H9 (cell line): ENCODE measurements at regions not wholly inside any gene's neighbourhood (a gene's known extent, or its start where the extent isn't known, plus 50 kb on each side); places are given as distances from the start of the nearest gene placed in this dataset.

ENCODE experiments used
- DNase-seq: peaks from one replicate; pipeline ENCODE4 v3.0.0-alpha.2; 2017
- H2AFZ ChIP-seq: one replicate; pipeline ENCODE4 v1.6.1; 2013; ENCODE audit warnings: mild to moderate bottlenecking, low read length, control low read depth, moderate library complexity
- H2AK5ac ChIP-seq: 2 replicates; pipeline ENCODE4 v1.6.1; 2013; ENCODE audit warnings: low read length, control low read depth, mixed read lengths; ENCODE audit not compliant: insufficient read length
- H2BK120ac ChIP-seq: one replicate; pipeline ENCODE4 v1.6.1; 2013; ENCODE audit warnings: low read depth, mild to moderate bottlenecking, low read length, control low read depth, inconsistent platforms; ENCODE audit not compliant: poor library complexity, severe bottlenecking
- H2BK12ac ChIP-seq: 2 replicates; pipeline ENCODE4 v1.6.1; 2013; ENCODE audit warnings: low read length, control low read depth, mixed read lengths, low read depth; ENCODE audit not compliant: insufficient read length
- H2BK15ac ChIP-seq: 2 replicates; pipeline ENCODE4 v1.6.1; 2013; ENCODE audit warnings: low read depth, low read length, control low read depth
- H2BK20ac ChIP-seq: one replicate; pipeline ENCODE4 v1.6.1; 2013; ENCODE audit warnings: low read depth, mild to moderate bottlenecking, low read length, control low read depth, inconsistent platforms; ENCODE audit not compliant: poor library complexity, severe bottlenecking
- H2BK5ac ChIP-seq: 2 replicates; pipeline ENCODE4 v1.6.1; 2013; ENCODE audit warnings: low read length, control low read depth, mixed read lengths; ENCODE audit not compliant: insufficient read length
- H3K14ac ChIP-seq: 2 replicates; pipeline ENCODE4 v1.6.1; 2013; ENCODE audit warnings: low read length, control low read depth; ENCODE audit not compliant: insufficient read depth
- H3K18ac ChIP-seq: 2 replicates; pipeline ENCODE4 v1.6.1; 2013; ENCODE audit warnings: low read depth, mild to moderate bottlenecking, mixed read lengths, low read length, control low read depth; ENCODE audit not compliant: insufficient read length
- H3K23ac ChIP-seq: 2 replicates; pipeline ENCODE4 v1.6.1; 2013; ENCODE audit warnings: low read length, control low read depth, mixed read lengths, low read depth; ENCODE audit not compliant: insufficient read length
- H3K23me2 ChIP-seq: 2 replicates; pipeline ENCODE4 v1.6.1; 2013; ENCODE audit warnings: low read depth, mild to moderate bottlenecking, mixed read lengths, low read length, control low read depth; ENCODE audit not compliant: insufficient read length, poor library complexity, severe bottlenecking
- H3K27ac ChIP-seq: 2 replicates; pipeline ENCODE4 v1.5.1; 2013; ENCODE audit warnings: low read length, control low read depth, mixed read lengths, low read depth; ENCODE audit not compliant: insufficient read length
- H3K27me3 ChIP-seq: 2 replicates; pipeline ENCODE4 v1.6.1; 2013; ENCODE audit warnings: low read length, control low read depth, inconsistent platforms; ENCODE audit not compliant: insufficient read depth
- H3K4ac ChIP-seq: 2 replicates; pipeline ENCODE4 v1.6.1; 2013; ENCODE audit warnings: low read depth, mild to moderate bottlenecking, control low read depth, inconsistent platforms, low read length, moderate library complexity
- H3K4me1 ChIP-seq: 2 replicates; pipeline ENCODE4 v1.6.1; 2013; ENCODE audit warnings: low read length, control low read depth, inconsistent platforms; ENCODE audit not compliant: insufficient read depth
- H3K4me2 ChIP-seq: 2 replicates; pipeline ENCODE4 v1.6.1; 2013; ENCODE audit warnings: low read length, control low read depth, mixed read lengths; ENCODE audit not compliant: insufficient read length, insufficient read depth
- H3K56ac ChIP-seq: 2 replicates; pipeline ENCODE4 v1.6.1; 2013; ENCODE audit warnings: low read depth, mild to moderate bottlenecking, mixed read lengths, low read length, control low read depth; ENCODE audit not compliant: insufficient read length
- H3K79me1 ChIP-seq: 2 replicates; pipeline ENCODE4 v1.6.1; 2013; ENCODE audit warnings: low read depth, mild to moderate bottlenecking, moderate library complexity, low read length, control low read depth, inconsistent platforms; ENCODE audit not compliant: insufficient read depth, poor library complexity, severe bottlenecking
- H3K79me2 ChIP-seq: 2 replicates; pipeline ENCODE4 v1.6.1; 2013; ENCODE audit warnings: low read length, control low read depth, inconsistent platforms; ENCODE audit not compliant: insufficient read depth
- H3K9ac ChIP-seq: 2 replicates; pipeline ENCODE4 v1.6.1; 2013; ENCODE audit warnings: low read length, control low read depth, mixed read lengths; ENCODE audit not compliant: insufficient read length; ENCODE audit errors: extremely low read depth
- H3K9me3 ChIP-seq: one replicate; pipeline ENCODE4 v1.6.1; 2013; ENCODE audit warnings: low read depth, low read length, inconsistent platforms; ENCODE audit not compliant: control insufficient read depth
- H3T11ph ChIP-seq: one replicate; pipeline ENCODE4 v1.6.1; 2013; ENCODE audit warnings: mild to moderate bottlenecking, low read length, control low read depth, inconsistent platforms
- H4K20me1 ChIP-seq: one replicate; pipeline ENCODE4 v1.6.1; 2013; ENCODE audit not compliant: control insufficient read depth, insufficient read length, insufficient read depth
- H4K5ac ChIP-seq: 2 replicates; pipeline ENCODE4 v1.6.1; 2013; ENCODE audit warnings: low read depth, mild to moderate bottlenecking, mixed read lengths, low read length, control low read depth; ENCODE audit not compliant: insufficient read length
- H4K8ac ChIP-seq: replicated peaks from 2 replicates; pipeline ENCODE4 v1.6.1; 2013; ENCODE audit warnings: low read length, control low read depth, mixed read lengths, low read depth; ENCODE audit not compliant: insufficient read length
- H4K91ac ChIP-seq: 2 replicates; pipeline ENCODE4 v1.6.1; 2013; ENCODE audit warnings: low read depth, mild to moderate bottlenecking, moderate library complexity, mixed read lengths, low read length, control low read depth; ENCODE audit not compliant: insufficient read length
- H3K27ac Mint-ChIP-seq, 3 experiments: 2 replicates in 2 of 3; 3 replicates in 1 of 3; pipeline ENCODE4 v1.8.0; 2020 to 2021; ENCODE audit warnings: mixed read lengths in 3 of 3, mild to moderate bottlenecking in 1 of 3, moderate library complexity in 1 of 3
- H3K27me3 Mint-ChIP-seq: 2 replicates; pipeline ENCODE4 v1.8.0; 2021; ENCODE audit warnings: low read depth, mild to moderate bottlenecking, moderate library complexity, mixed read lengths
- H3K36me3 Mint-ChIP-seq, 3 experiments: 2 replicates in 2 of 3; 3 replicates in 1 of 3; pipeline ENCODE4 v1.8.0; 2020 to 2021; ENCODE audit warnings: low read depth in 3 of 3, mixed read lengths in 3 of 3; ENCODE audit not compliant: insufficient read depth in 1 of 3
- H3K4me1 Mint-ChIP-seq, 2 experiments: 2 replicates each; pipeline ENCODE4 v1.8.0; 2020; ENCODE audit warnings: mixed read lengths in 2 of 2
- H3K4me3 Mint-ChIP-seq, 2 experiments: 2 replicates in 1 of 2; 3 replicates in 1 of 2; pipeline ENCODE4 v1.8.0; 2020 to 2021; ENCODE audit warnings: mild to moderate bottlenecking in 2 of 2, mixed read lengths in 2 of 2, moderate library complexity in 1 of 2
- H3K9me3 Mint-ChIP-seq, 2 experiments: 2 replicates in 1 of 2; 3 replicates in 1 of 2; pipeline ENCODE4 v1.8.0; 2020; ENCODE audit warnings: mild to moderate bottlenecking in 2 of 2, mixed read lengths in 2 of 2, moderate library complexity in 1 of 2
- WGBS: extraction: QIAGEN DNeasy Blood & Tissue Kit; methylation state at CpG from one replicate; pipeline ENCODE4 v1.1.7; 2013; ENCODE audit warnings: missing lambda C conversion rate, low lambda C conversion rate, mixed read lengths; ENCODE audit not compliant: insufficient read length; ENCODE audit errors: extremely low coverage; 5-methylcytosine and 5-hydroxymethylcytosine counted together
- TF ChIP-seq, protein P1 (sequence below): fragments of 200-600 bp; sonication (generic); conservative IDR thresholded peaks from 3 replicates; pipeline ENCODE4 v1.8.0; 2021; ENCODE audit warnings: antibody characterized with exemption, mild to moderate bottlenecking

DNA sequence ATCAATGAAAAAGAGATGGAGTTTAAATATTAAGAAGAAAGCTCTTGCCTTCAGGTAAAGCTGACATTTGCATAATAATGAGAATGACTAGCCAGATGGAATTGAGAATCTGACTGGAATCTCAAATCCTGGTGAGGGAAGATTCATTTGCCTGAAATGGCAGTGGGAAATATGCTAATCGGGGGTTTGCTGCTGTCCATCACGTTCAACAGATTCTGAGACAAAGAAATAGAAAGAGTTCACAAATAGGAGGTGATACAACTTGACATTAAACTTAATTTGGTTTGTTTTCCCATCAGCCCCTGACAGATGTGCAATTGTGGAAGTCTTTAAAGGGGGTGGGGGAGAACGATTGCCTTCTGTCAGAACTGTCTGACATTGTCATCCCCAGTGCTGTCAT is 347.4 kb downstream of the PDCD6IP start:
- peaks cover 0 to 3% of the 10 kb centered on the region in 2 experiments; a peak in 1 of 5 replicates for H3K9me3 Mint-ChIP-seq
- no peak overlapping the region for H3K9ac ChIP-seq
- WGBS: no CpG with 5 or more reads among the region's 3 CpGs
- H4K5ac ChIP-seq: no peak overlapping the region
- H4K8ac ChIP-seq: no peak overlapping the region
- H3K23ac ChIP-seq: no peak overlapping the region
- H2BK15ac ChIP-seq: no peak overlapping the region
- H3K18ac ChIP-seq: no peak overlapping the region
- H3K4me3 Mint-ChIP-seq: no peak overlapping the region
- H3K27me3 ChIP-seq: no peaks in the 10 kb centered on the region
- peaks cover 14% of the 10 kb centered on the region in 2 experiments for H3K4me1 Mint-ChIP-seq
- no peak for DNase-seq
- no peak overlapping the region for H3K56ac ChIP-seq
- H2AK5ac ChIP-seq: no peak overlapping the region
- H2BK120ac ChIP-seq: no peak overlapping the region
- TF ChIP-seq, protein P1, sequence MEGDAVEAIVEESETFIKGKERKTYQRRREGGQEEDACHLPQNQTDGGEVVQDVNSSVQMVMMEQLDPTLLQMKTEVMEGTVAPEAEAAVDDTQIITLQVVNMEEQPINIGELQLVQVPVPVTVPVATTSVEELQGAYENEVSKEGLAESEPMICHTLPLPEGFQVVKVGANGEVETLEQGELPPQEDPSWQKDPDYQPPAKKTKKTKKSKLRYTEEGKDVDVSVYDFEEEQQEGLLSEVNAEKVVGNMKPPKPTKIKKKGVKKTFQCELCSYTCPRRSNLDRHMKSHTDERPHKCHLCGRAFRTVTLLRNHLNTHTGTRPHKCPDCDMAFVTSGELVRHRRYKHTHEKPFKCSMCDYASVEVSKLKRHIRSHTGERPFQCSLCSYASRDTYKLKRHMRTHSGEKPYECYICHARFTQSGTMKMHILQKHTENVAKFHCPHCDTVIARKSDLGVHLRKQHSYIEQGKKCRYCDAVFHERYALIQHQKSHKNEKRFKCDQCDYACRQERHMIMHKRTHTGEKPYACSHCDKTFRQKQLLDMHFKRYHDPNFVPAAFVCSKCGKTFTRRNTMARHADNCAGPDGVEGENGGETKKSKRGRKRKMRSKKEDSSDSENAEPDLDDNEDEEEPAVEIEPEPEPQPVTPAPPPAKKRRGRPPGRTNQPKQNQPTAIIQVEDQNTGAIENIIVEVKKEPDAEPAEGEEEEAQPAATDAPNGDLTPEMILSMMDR: no peak
- H3K27ac ChIP-seq: no peak overlapping the region
- H4K20me1 ChIP-seq: no peaks in the 10 kb centered on the region
- no peak overlapping the region for H2BK5ac ChIP-seq
- H3K4me1 ChIP-seq: peaks cover 4% of the 10 kb centered on the region; the same call in 1 of the 2 replicates
- H3K4ac ChIP-seq: no peak overlapping the region
- H4K91ac ChIP-seq: no peak overlapping the region
- H3K27me3 Mint-ChIP-seq: no peaks in the 10 kb centered on the region
- H3K79me1 ChIP-seq: no peaks in the 10 kb centered on the region
- H3K14ac ChIP-seq: no peak overlapping the region
- H3K23me2 ChIP-seq: no peaks in the 10 kb centered on the region
- no peaks in the 10 kb centered on the region for H3K79me2 ChIP-seq
- H3K36me3 Mint-ChIP-seq: peaks cover 0 to 4% (median 0%) of the 10 kb centered on the region in 3 experiments; a peak in 1 of 7 replicates
- H3K4me2 ChIP-seq: no peak overlapping the region
- no peak overlapping the region for H2BK12ac ChIP-seq
- H2BK20ac ChIP-seq: no peak overlapping the region
- H3K9me3 ChIP-seq: no peaks in the 10 kb centered on the region
- H2AFZ ChIP-seq: no peak overlapping the region
- no peak overlapping the region for H3T11ph ChIP-seq
- H3K27ac Mint-ChIP-seq: peak overlapping the region in 1 of 3 experiments; percentile 87; a peak in 1 of 7 replicates
